SH-SY5Y (cell line): ENCODE measurements at regions not wholly inside any gene's neighbourhood (a gene's known extent, or its start where the extent isn't known, plus 50 kb on each side); places are given as distances from the start of the nearest gene placed in this dataset.

Experiments
- GATA2 ChIP-seq: IDR thresholded peaks from 2 replicates; pipeline ENCODE4 v1.6.1; 2011; ENCODE audit warnings: mild to moderate bottlenecking, low read depth, low read length
- GATA3 ChIP-seq: IDR thresholded peaks from 2 replicates; pipeline ENCODE4 v1.6.1; 2011; ENCODE audit warnings: low read depth, mild to moderate bottlenecking, low read length, moderate library complexity

DNA sequence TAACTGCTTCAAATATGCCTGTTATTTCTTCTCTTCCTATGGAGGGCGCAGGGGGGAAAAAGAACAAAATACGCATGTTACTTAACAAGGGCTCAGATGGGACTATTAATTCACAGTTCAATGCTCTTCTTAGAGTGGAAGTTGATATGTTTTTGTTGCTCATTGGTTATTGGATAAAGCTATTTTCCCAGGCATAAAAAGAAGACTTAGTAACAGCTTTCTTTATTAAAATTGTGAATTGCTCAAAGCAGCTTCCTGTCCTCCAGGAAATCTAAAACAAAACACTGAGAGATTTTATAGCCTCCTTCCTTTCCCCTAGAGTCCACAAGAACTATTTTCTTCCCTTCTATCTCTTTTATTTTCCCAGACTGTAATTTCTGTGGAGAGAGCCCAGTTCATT lies 180.8 kb downstream of the SH3BP4 start:
- TF ChIP-seq GATA2 (no peak), GATA3 (no peak)
